Esophagus muscularis mucosa (tissue), 3 donors: ENCODE measurements at regions not wholly inside any gene's neighbourhood (a gene's known extent, or its start where the extent isn't known, plus 50 kb on each side); places are given as distances from the start of the nearest gene placed in this dataset.

Experiments
- CTCF ChIP-seq, 3 experiments: fragments of 200-600 bp in 2 of 3; fragments of 450-650 bp in 1 of 3; sonication (generic) in 2 of 3; IDR thresholded peaks; one replicate each; pipeline ENCODE4 v1.5.1; 2017 to 2019; ENCODE audit warnings: antibody characterized with exemption in 3 of 3, mild to moderate bottlenecking in 2 of 3, moderate library complexity in 1 of 3
- POLR2A ChIP-seq: fragments of 450-650 bp; IDR thresholded peaks from one replicate; pipeline ENCODE4 v1.6.1; 2017; ENCODE audit warnings: antibody characterized with exemption, moderate library complexity, mild to moderate bottlenecking, low read depth
- POLR2AphosphoS5 ChIP-seq, 2 donors: sonication (generic); formaldehyde crosslinking; IDR thresholded peaks; one replicate each; pipeline ENCODE4 v1.6.1; 2017; ENCODE audit warnings: antibody characterized with exemption in 2 of 2

DNA sequence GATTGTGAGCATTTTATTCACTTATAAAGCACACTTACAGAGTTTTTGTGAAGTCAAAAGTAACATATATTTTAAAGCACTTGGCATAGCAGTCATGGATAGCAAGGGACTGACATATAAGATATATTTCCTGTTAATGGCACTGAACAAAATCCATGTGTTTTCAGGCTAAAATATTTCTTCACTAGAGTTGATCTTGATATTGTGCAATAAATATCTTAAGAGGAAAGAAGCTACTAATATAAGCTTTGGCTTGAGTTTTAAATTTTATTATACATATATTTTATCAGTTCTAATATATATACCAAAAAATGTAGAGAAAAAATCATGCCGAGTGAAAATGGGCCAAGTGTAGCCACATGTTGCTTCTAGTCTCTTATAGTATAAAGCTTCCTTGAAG lies 189.7 kb upstream of the DPP10 start:
- TF ChIP-seq CTCF (IDR thresholded peaks at IDR 0.05) (no peak), POLR2AphosphoS5 (IDR thresholded peaks at IDR 0.05) (no peak), POLR2A (no peak)
